ENCODE measurements at regions not wholly inside any gene's neighbourhood (a gene's known extent, or its start where the extent isn't known, plus 50 kb on each side); places are given as distances from the start of the nearest gene placed in this dataset.

GRCh38 chr13:82847595-82847994, 1034.7 kb downstream of the SLITRK1 start:
- no peaks in the 10 kb centered on the region for H3K4me1 ChIP-seq (ENCODE audit: control insufficient read depth, insufficient read depth, low read length)
- H3K27ac ChIP-seq (ENCODE audit: low read depth, low read length), result no peak overlapping the region
- no peaks in the 10 kb centered on the region for H3K9me3 ChIP-seq (ENCODE audit: control insufficient read depth, insufficient read depth, low read length)
- DNase-seq (ENCODE audit: low read depth in 4 of 6, low spot score in 6 of 6), result no peak
- no CpG with 5 or more reads among the region's 3 CpGs for WGBS (ENCODE audit: insufficient coverage)
- no peaks in the 10 kb centered on the region for H3K36me3 ChIP-seq (ENCODE audit: control insufficient read depth, insufficient read depth, low read length)
- H3K27me3 ChIP-seq (ENCODE audit: control insufficient read depth, insufficient read depth, low read length), result no peaks in the 10 kb centered on the region
- H3K4me3 ChIP-seq (ENCODE audit: low read depth, low read length), result no peak overlapping the region

GRCh38 chr13:82833923-82834322, 1048.4 kb downstream of the SLITRK1 start:
- DNase-seq (ENCODE audit: low read depth in 4 of 6, low spot score in 6 of 6), result no peak
- no peaks in the 10 kb centered on the region for H3K9me3 ChIP-seq (ENCODE audit: control insufficient read depth, insufficient read depth, low read length)
- H3K36me3 ChIP-seq (ENCODE audit: control insufficient read depth, insufficient read depth, low read length), result no peaks in the 10 kb centered on the region
- H3K4me3 ChIP-seq (ENCODE audit: low read depth, low read length), result no peak overlapping the region
- H3K4me1 ChIP-seq (ENCODE audit: control insufficient read depth, insufficient read depth, low read length), result no peaks in the 10 kb centered on the region
- H3K27ac ChIP-seq (ENCODE audit: low read depth, low read length), result no peak overlapping the region
- no peaks in the 10 kb centered on the region for H3K27me3 ChIP-seq (ENCODE audit: control insufficient read depth, insufficient read depth, low read length)
- 43% methylated on average over 1 of the region's 3 CpGs for WGBS (ENCODE audit: insufficient coverage)

- H3K9me3 ChIP-seq (ENCODE audit: control insufficient read depth, insufficient read depth, low read length), result no peaks in the 10 kb centered on the region
- no peak overlapping the region for H3K27ac ChIP-seq (ENCODE audit: low read depth, low read length)
- H3K4me3 ChIP-seq (ENCODE audit: low read depth, low read length), result no peak overlapping the region
- no peaks in the 10 kb centered on the region for H3K36me3 ChIP-seq (ENCODE audit: control insufficient read depth, insufficient read depth, low read length)
- WGBS (ENCODE audit: insufficient coverage), result 100% methylated on average over 1 of the region's 1 CpG
- H3K27me3 ChIP-seq (ENCODE audit: control insufficient read depth, insufficient read depth, low read length), result no peaks in the 10 kb centered on the region
- no peak for DNase-seq (ENCODE audit: low read depth in 4 of 6, low spot score in 6 of 6)
- no peaks in the 10 kb centered on the region for H3K4me1 ChIP-seq (ENCODE audit: control insufficient read depth, insufficient read depth, low read length)
Observed at GRCh38 chr13:82829040-82829439, 1053.2 kb downstream of the SLITRK1 start.

- H3K9me3 ChIP-seq (ENCODE audit: control insufficient read depth, insufficient read depth, low read length), result no peaks in the 10 kb centered on the region
- no peaks in the 10 kb centered on the region for H3K4me1 ChIP-seq (ENCODE audit: control insufficient read depth, insufficient read depth, low read length)
- H3K4me3 ChIP-seq (ENCODE audit: low read depth, low read length), result no peak overlapping the region
- no peak for DNase-seq (ENCODE audit: low read depth in 4 of 6, low spot score in 6 of 6)
- no peak overlapping the region for H3K27ac ChIP-seq (ENCODE audit: low read depth, low read length)
- H3K27me3 ChIP-seq (ENCODE audit: control insufficient read depth, insufficient read depth, low read length), result no peaks in the 10 kb centered on the region
- H3K36me3 ChIP-seq (ENCODE audit: control insufficient read depth, insufficient read depth, low read length), result no peaks in the 10 kb centered on the region
Observed at GRCh38 chr13:82827724-82828123, 1054.5 kb downstream of the SLITRK1 start.

GRCh38 chr13:82822935-82823334, 1059.3 kb downstream of the SLITRK1 start:
- H3K36me3 ChIP-seq (ENCODE audit: control insufficient read depth, insufficient read depth, low read length), result no peaks in the 10 kb centered on the region
- H3K4me1 ChIP-seq (ENCODE audit: control insufficient read depth, insufficient read depth, low read length), result no peaks in the 10 kb centered on the region
- H3K27me3 ChIP-seq (ENCODE audit: control insufficient read depth, insufficient read depth, low read length), result no peaks in the 10 kb centered on the region
- no peaks in the 10 kb centered on the region for H3K9me3 ChIP-seq (ENCODE audit: control insufficient read depth, insufficient read depth, low read length)
- no peak overlapping the region for H3K27ac ChIP-seq (ENCODE audit: low read depth, low read length)
- 98% methylated on average over 10 of the region's 10 CpGs for WGBS (ENCODE audit: insufficient coverage)
- DNase-seq (ENCODE audit: low read depth in 4 of 6, low spot score in 6 of 6), result no peak
- no peak overlapping the region for H3K4me3 ChIP-seq (ENCODE audit: low read depth, low read length)

- DNase-seq (ENCODE audit: low read depth in 4 of 6, low spot score in 6 of 6), result no peak
- H3K27me3 ChIP-seq (ENCODE audit: control insufficient read depth, insufficient read depth, low read length), result no peaks in the 10 kb centered on the region
- H3K27ac ChIP-seq (ENCODE audit: low read depth, low read length), result no peak overlapping the region
- H3K4me3 ChIP-seq (ENCODE audit: low read depth, low read length), result no peak overlapping the region
- H3K9me3 ChIP-seq (ENCODE audit: control insufficient read depth, insufficient read depth, low read length), result no peaks in the 10 kb centered on the region
- no peaks in the 10 kb centered on the region for H3K36me3 ChIP-seq (ENCODE audit: control insufficient read depth, insufficient read depth, low read length)
- WGBS (ENCODE audit: insufficient coverage), result no CpG with 5 or more reads among the region's 3 CpGs
- no peaks in the 10 kb centered on the region for H3K4me1 ChIP-seq (ENCODE audit: control insufficient read depth, insufficient read depth, low read length)
Observed at GRCh38 chr13:82817133-82817532, 1065.1 kb downstream of the SLITRK1 start.

GRCh38 chr13:82815791-82816190, 1066.5 kb downstream of the SLITRK1 start:
- no peak for DNase-seq (ENCODE audit: low read depth in 4 of 6, low spot score in 6 of 6)
- Histone ChIP-seq H3K4me1 (ENCODE audit: control insufficient read depth, insufficient read depth, low read length) (no peaks in the 10 kb centered on the region), H3K27ac (ENCODE audit: low read depth, low read length) (no peak overlapping the region), H3K36me3 (ENCODE audit: control insufficient read depth, insufficient read depth, low read length) (no peaks in the 10 kb centered on the region), H3K27me3 (ENCODE audit: control insufficient read depth, insufficient read depth, low read length) (no peaks in the 10 kb centered on the region), H3K4me3 (ENCODE audit: low read depth, low read length) (no peak overlapping the region), H3K9me3 (ENCODE audit: control insufficient read depth, insufficient read depth, low read length) (no peaks in the 10 kb centered on the region)
- no CpG with 5 or more reads among the region's 1 CpG for WGBS (ENCODE audit: insufficient coverage)

GRCh38 chr13:82803341-82803740, 1078.9 kb downstream of the SLITRK1 start:
- H3K36me3 ChIP-seq (ENCODE audit: control insufficient read depth, insufficient read depth, low read length), result no peaks in the 10 kb centered on the region
- H3K4me1 ChIP-seq (ENCODE audit: control insufficient read depth, insufficient read depth, low read length), result no peaks in the 10 kb centered on the region
- WGBS (ENCODE audit: insufficient coverage), result no CpG with 5 or more reads among the region's 1 CpG
- no peak overlapping the region for H3K27ac ChIP-seq (ENCODE audit: low read depth, low read length)
- no peaks in the 10 kb centered on the region for H3K27me3 ChIP-seq (ENCODE audit: control insufficient read depth, insufficient read depth, low read length)
- DNase-seq (ENCODE audit: low read depth in 4 of 6, low spot score in 6 of 6), result peak in 1 of 6 donors; percentile 38
- H3K4me3 ChIP-seq (ENCODE audit: low read depth, low read length), result no peak overlapping the region
- H3K9me3 ChIP-seq (ENCODE audit: control insufficient read depth, insufficient read depth, low read length), result peaks cover 3% of the 10 kb centered on the region

GRCh38 chr13:82802528-82802927, 1079.7 kb downstream of the SLITRK1 start:
- Histone ChIP-seq H3K27ac (ENCODE audit: low read depth, low read length) (no peak overlapping the region), H3K36me3 (ENCODE audit: control insufficient read depth, insufficient read depth, low read length) (no peaks in the 10 kb centered on the region), H3K4me3 (ENCODE audit: low read depth, low read length) (no peak overlapping the region), H3K4me1 (ENCODE audit: control insufficient read depth, insufficient read depth, low read length) (no peaks in the 10 kb centered on the region), H3K27me3 (ENCODE audit: control insufficient read depth, insufficient read depth, low read length) (no peaks in the 10 kb centered on the region), H3K9me3 (ENCODE audit: control insufficient read depth, insufficient read depth, low read length) (peaks cover 3% of the 10 kb centered on the region)
- no peak for DNase-seq (ENCODE audit: low read depth in 4 of 6, low spot score in 6 of 6)
- WGBS (ENCODE audit: insufficient coverage), result no CpG with 5 or more reads among the region's 3 CpGs

GRCh38 chr13:82800391-82800790, 1081.9 kb downstream of the SLITRK1 start:
- Histone ChIP-seq H3K27me3 (ENCODE audit: control insufficient read depth, insufficient read depth, low read length) (no peaks in the 10 kb centered on the region), H3K9me3 (ENCODE audit: control insufficient read depth, insufficient read depth, low read length) (no peaks in the 10 kb centered on the region), H3K4me3 (ENCODE audit: low read depth, low read length) (no peak overlapping the region), H3K36me3 (ENCODE audit: control insufficient read depth, insufficient read depth, low read length) (no peaks in the 10 kb centered on the region), H3K4me1 (ENCODE audit: control insufficient read depth, insufficient read depth, low read length) (no peaks in the 10 kb centered on the region), H3K27ac (ENCODE audit: low read depth, low read length) (no peak overlapping the region)
- DNase-seq (ENCODE audit: low read depth in 4 of 6, low spot score in 6 of 6), result no peak
- WGBS (ENCODE audit: insufficient coverage), result 84% methylated on average over 2 of the region's 2 CpGs
